CD4-positive, alpha-beta T cell treated with Interleukin-6 at 100 ng/mL for 8 hours (primary cell): ENCODE measurements at regions not wholly inside any gene's neighbourhood (a gene's known extent, or its start where the extent isn't known, plus 50 kb on each side); places are given as distances from the start of the nearest gene placed in this dataset.
"Not testable (repeated sequence)": the region's sequence is repeated elsewhere in the genome, so short reads cannot be mapped to it uniquely, and the experiment has no call there.

Experiments
- DNase-seq: peaks from one replicate; pipeline ENCODE4 v3.0.0-alpha.2; 2020; ENCODE audit warnings: mixed read lengths, low spot score

GRCh38 chr6:166253778-166254204, 54.4 kb downstream of the PRR18 start:
- no peak for DNase-seq

DNA sequence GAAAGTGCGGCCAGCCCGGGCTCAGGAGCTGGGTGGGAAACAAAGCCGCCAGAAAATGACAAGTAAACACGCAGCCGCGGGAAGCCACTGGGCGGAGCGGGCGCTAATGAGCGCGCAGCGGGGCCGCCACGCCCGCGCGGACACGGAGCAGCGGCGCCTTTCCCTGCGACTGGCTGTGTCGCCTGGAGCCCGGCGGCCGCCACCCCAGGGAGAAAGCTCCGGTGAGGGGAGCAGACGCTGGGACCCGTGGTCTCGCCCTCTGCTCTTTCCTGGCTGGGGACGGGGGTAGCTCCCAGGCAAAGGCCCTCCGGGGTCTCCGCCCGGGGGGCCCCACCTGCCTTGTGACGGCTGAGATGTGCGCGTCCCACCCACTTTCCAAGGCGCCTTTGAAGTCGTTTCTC, 54.9 kb downstream of the PRR18 start:
- DNase-seq: peak; percentile 21

DNA sequence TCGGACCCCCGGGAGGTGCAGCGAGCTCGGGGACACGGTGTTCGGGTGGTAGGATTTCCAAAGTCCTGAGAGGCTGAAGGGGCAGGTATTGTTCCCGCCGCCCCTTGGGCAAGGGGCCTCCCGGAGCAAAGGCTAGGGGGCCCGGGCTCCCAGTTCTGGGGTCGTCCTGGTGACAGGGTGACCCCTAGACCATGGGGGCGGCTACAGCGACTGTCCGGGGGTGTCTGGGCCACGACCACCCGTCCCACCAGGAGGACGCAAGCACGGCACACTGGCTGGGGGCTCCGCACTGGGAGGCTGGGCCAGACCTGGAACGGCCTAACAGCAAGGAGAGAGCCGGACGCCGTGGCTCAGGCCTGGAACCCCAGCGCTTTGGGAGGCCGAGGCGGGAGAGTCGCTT, 55.6 kb downstream of the PRR18 start:
- DNase-seq: no peak

DNA sequence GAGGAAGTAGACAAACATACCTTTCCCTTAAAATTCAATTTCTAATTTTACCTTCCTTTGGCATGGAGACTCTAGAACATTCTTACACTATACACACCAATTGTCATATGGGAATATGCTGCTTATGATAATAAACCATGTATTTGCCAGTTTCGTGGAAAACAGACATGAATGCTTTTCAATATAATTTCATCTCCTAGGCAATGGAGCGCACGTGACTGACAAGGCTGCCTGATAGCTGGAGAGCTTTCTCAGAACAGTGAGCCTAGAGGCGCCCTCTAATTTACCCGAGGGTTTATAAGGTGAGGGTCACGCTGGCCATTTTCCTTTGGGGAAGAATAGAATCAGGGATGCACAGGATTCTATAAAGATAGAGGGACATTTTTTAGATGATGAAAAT, 56.5 kb downstream of the PRR18 start:
- DNase-seq: no peak

DNA sequence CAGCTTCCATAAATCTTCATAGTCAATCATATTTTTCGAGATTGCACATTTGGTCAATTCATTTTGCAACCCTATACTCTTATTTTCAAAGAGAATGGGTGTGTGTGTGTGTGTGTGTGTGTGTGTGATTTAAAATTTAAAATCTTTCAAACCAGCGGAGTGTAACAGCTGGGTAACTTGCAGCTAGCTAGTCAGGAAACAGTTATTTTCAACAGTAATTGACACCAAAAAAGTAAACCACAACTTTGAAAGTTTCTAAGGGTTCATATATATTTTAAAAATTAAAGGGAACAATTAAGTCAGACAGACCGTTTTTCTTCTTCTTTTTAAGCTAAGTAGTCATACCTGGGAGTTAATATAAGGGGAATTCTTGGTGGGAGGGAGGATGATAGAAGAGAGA, 57.0 kb downstream of the PRR18 start:
- no peak for DNase-seq

GRCh38 chr6:166249061-166249785, 59.0 kb downstream of the PRR18 start:
- not testable (repeated sequence) for DNase-seq

DNA sequence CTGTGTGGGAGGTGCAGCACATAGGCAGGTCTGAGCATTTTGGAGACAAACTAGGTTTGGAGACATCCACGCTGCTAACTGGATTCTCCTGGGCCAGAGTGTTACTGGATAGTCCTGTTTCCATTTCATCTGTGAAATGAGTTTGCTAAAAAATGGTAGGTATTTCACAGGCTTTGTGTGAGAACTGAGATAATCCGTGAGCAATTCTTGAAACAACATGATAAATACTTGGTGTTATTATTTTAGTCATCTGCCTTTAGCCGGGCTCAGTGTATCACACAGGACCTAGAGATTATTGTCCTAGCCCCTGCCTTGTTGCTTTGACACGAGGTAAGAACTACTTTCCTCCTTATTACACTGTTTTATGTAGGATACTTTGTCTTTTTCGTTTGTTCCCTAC, 63.0 kb downstream of the PRR18 start:
- no peak for DNase-seq

DNA sequence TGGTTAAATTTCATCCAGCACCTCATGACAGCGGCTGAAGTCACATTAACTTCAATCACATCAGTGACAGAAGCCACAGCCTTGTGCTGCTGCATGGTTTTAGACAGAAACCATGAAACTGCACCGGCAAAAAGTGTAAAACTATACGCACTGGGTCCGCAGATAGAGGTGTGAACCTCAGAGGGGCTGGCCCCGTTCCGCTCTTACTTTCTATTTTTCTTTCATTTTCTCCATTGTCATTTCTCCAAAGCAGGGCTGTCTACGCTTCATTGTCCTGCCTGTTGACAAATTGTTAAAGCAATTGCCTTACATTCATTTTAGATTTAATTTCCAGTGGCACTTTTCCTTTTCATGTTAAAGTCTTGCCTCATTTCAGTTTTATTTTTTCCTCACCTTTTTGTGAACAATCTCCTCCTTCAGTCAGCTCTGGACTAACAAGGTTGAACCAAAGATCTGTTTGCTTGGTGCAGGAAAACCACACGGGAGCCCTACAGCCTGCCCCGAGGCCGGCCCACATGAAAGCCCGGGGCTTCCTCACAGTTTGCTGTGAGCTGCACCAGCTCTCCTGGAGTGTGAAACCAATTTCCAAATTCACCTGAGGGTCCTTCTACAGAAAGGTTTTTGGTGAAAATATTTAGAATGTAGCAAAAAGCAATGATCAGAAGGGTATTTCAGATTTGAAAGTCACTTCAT, 63.7 kb downstream of the PRR18 start:
- peak; percentile 24 for DNase-seq

DNA sequence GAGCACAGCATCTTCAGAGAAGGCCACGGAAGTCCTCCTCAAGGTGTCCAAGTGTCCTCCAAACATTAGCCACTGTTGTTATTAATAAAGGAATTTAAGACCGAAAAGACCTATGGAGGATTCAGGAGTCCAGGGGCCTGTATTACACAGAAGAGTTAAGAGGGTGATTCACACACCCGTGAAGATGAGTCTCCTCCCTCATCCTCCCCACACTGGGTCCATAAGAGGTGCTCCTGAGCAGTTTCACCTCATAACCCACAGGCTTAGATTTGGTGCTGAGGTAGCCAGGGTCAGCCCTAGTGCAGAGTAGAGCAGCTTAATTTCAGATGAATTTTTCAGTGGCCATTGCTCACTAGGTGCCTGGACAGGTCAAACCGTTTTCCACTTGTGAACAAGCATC, 65.3 kb downstream of the PRR18 start:
- DNase-seq: no peak

GRCh38 chr6:166241974-166242373, 66.2 kb downstream of the PRR18 start:
- DNase-seq: no peak

DNA sequence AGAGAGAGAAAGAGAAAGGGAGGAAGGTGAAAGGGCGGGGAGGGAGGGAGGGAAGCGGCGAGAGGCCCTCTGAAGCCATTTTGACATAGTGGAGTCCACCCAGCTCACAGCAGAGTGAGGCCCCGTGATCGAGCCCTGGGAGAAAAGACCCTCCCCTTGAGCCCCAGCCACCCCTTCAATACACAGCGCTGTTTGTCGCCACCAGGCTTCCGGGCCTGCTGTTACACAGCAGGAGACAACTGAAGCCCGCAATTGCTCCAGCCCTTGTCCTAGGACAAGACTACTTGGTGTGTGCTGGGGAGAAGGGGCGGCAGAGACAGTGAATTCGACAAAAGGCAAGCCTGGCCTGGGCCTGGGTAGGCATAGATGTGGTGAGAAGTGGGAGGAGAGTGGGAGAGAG, 67.3 kb downstream of the PRR18 start:
- DNase-seq: no peak

DNA sequence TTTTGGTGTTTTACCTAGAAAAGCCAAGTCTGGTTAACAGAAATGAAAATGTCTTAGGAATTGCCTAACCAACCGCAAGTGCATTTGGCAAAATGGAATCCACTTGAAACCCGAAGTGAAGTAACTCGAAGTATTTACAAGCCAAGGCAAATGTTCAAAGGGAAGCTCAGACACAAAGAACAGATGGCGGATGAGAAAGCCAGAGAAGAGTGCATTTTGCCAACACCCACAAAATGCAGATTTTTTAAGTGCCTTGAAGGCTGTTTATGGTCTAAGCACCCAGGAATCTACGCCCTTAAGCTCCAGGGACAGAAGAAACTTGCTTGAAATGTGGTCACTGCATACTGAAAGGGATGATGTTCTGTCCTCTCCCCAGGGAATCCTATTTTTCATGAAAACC, 70.0 kb upstream of the TBXT start:
- DNase-seq: no peak

DNA sequence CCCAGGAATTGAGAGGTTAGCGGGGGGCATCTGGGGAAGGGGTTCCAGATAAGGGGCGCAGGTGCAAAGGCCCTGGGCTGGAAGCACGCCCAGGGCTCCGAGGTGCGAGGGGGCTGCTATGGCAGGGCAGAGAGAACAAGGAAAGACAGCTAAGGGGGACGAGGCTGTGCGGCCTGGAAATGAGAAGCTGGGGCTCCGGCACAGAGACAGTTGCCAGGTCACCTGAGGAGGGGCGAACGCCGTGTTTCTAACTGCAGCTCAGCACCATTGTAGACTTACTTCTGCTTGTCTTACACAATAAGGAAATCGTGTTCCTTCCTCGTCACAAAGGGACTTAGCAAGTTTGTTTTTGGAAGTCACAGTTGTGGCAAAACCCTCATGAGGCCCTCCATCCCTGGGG, 68.9 kb upstream of the TBXT start:
- no peak for DNase-seq

GRCh38 chr6:166235666-166236292, 68.1 kb upstream of the TBXT start:
- no peak for DNase-seq

DNA sequence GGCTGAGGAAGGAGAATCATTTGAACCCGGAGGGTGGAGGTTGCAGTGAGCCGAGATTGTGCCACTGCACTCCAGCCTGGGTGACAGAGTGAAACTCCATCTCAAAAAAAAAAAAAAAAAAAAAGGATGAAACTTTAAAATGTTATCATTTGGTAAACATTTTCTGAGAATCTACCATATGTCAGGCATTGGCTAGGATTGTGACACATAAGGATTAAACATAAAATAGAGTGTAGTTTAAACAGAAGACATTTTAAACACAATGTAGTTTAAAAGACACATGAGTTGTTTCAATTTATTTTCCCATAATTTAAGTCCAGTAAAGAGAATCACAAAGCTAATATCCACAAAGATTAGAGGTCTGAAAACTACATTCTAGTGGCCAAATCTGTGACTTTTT, 63.5 kb upstream of the TBXT start:
- DNase-seq: not testable (repeated sequence)

DNA sequence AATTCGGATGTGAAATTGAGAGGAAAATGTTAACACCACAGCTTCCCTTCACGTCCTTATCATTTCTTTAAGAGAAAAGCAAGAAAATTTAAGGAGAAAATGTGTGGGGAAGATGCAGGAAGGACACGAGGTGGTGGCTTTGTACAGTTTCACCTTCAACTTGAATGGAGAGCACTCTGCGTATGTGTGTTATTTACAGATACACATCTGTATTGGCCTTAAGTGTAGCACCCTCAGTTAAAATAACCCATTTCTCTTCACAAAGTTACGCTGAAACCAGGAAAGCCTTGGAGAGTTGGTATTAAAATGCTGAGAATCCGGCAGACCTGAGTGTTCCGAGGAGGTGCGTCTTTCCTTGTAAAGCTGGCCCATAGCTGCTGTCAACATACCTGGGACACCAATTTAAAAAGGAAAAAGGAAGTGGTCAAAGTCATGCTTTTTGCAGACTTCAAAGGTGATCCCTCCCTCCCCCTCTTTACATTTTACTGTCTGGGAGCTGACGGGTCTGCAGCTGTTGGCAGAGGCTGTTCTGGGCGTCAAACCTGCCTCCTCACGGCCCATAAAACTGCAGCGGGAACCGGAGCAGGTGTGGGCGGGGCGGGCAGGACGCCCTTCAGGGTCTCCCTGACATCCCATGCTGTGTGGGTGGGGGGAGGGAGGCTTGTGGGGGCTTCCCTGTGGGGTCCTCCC, 61.3 kb upstream of the TBXT start:
- no peak for DNase-seq

- no peak for DNase-seq
These were observed 60.8 kb upstream of the TBXT start for GRCh38 chr6:166228425-166228824.

DNA sequence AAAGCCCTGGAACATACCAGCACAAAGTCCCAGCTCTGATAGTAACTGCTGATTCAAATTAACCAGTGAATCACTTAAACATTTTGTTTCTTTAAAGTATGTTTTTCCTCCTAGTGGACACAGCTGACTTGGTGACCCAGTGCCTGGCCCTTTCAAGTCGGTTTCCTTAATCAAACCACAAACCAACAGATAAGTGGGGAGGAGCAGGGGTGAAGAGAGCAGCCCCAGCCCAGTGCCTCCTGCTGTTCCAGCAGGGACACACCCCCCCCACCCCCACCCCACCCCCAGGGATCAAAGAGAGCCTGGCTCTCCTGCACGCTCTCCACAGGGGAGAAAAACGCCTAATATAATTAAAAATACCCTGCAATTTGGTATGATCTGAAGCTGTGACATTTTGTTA, 55.4 kb upstream of the TBXT start:
- DNase-seq: no peak

GRCh38 chr6:166222631-166223030, 55.0 kb upstream of the TBXT start:
- DNase-seq: no peak

DNA sequence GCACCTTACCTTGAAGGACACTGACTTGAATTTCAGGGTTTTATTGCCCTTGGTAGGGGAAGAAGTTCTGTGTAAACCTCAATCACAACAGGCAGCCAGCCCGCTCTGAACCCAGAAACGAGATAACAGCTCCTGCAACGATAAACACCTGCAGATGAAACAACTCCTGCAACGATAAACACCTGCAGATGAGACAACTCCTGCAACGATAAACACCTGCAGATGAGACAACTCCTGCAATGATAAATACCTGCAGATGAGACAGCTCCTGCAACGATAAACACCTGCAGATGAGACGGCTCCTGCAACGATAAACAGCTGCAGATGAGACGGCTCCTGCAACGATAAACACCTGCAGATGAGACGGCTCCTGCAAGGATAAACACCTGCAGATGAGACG, 54.0 kb upstream of the TBXT start:
- no peak for DNase-seq

DNA sequence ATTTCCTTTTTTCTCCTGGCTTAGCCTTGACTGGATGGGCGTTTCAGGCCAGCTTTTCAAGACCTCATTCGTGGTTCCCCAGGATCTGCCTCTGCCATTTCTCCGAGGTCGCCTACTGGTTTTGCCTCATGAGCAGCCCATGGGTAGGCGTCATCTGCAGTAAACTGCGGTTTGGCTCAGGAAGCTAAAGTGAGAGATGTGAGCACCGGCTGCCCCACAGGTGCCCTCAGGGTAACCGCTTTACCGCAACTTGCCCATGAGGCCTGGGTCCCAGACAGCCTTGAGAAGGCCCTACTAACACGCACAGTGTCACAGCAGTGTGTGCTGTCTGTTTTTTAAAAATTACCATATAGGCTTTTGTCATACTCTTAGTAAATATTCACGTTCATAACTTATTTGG, 53.4 kb upstream of the TBXT start:
- peak; percentile 10 for DNase-seq
